IMR-90 (cell line): ENCODE measurements at regions not wholly inside any gene's neighbourhood (a gene's known extent, or its start where the extent isn't known, plus 50 kb on each side); places are given as distances from the start of the nearest gene placed in this dataset.

ENCODE experiments used
- ATAC-seq: fragments of 200-7000 bp; cut with Tn5 transposase; 2 replicates; pipeline ENCODE4 v1.9.1; 2020; ENCODE audit warnings: low read depth, mild to moderate bottlenecking, moderate library complexity
- BruUV-seq: library from RNA; stranded (reverse); fragments of 400-500 nt; replicated peaks from 2 replicates; lab custom pipeline; 2021; lab: Mats Ljungman, UMichigan
- CTCF ChIA-PET: fragments of 300-600 bp; formaldehyde crosslinking; extraction: SDS; loops from one replicate; lab custom pipeline; 2021; ENCODE audit warnings: antibody characterized with exemption; lab: Yijun Ruan, JAX
- POLR2A ChIA-PET: fragments of 300-600 bp; sonication (Branson Sonifier 250); formaldehyde crosslinking; loops from one replicate; lab custom pipeline; 2022; ENCODE audit warnings: antibody characterized with exemption; ENCODE audit not compliant: unreplicated experiment; lab: Charles Lee
- DNase-seq: peaks from one replicate; pipeline ENCODE4 v3.0.0; 2013
- H2AFZ ChIP-seq: replicated peaks from 2 replicates; pipeline ENCODE3; 2013; ENCODE audit warnings: low read length, mild to moderate bottlenecking; ENCODE audit not compliant: poor library complexity
- H2AK5ac ChIP-seq: 2 replicates; pipeline ENCODE4 v1.6.1; 2013; ENCODE audit warnings: low read depth, low read length, inconsistent platforms
- H2AK9ac ChIP-seq: replicated peaks from 2 replicates; pipeline ENCODE3; 2013; ENCODE audit warnings: mild to moderate bottlenecking, low read depth, low read length, moderate library complexity; ENCODE audit not compliant: poor library complexity
- H2BK120ac ChIP-seq: 2 replicates; pipeline ENCODE4 v1.6.1; 2013; ENCODE audit warnings: low read depth, low read length, inconsistent platforms
- H2BK15ac ChIP-seq: 3 replicates; pipeline ENCODE4 v1.6.1; 2013; ENCODE audit warnings: low read depth, low read length, inconsistent platforms
- H2BK20ac ChIP-seq: 2 replicates; pipeline ENCODE4 v1.6.1; 2013; ENCODE audit warnings: low read depth, mild to moderate bottlenecking, inconsistent platforms, low read length, moderate library complexity
- H2BK5ac ChIP-seq: 2 replicates; pipeline ENCODE4 v1.6.1; 2013; ENCODE audit warnings: mild to moderate bottlenecking, low read depth, low read length, inconsistent platforms; ENCODE audit not compliant: poor library complexity, severe bottlenecking
- H3K14ac ChIP-seq: replicated peaks from 2 replicates; pipeline ENCODE4 v1.6.1; 2013; ENCODE audit warnings: low read depth, low read length, inconsistent platforms
- H3K18ac ChIP-seq: 2 replicates; pipeline ENCODE4 v1.6.1; 2013; ENCODE audit warnings: low read depth, low read length, control low read depth
- H3K23ac ChIP-seq: 2 replicates; pipeline ENCODE4 v1.6.1; 2013; ENCODE audit warnings: low read depth, low read length, inconsistent platforms
- H3K27ac ChIP-seq: 2 replicates; pipeline ENCODE4 v1.5.1; 2013; ENCODE audit warnings: mild to moderate bottlenecking, control low read depth, low read length; ENCODE audit not compliant: insufficient read depth
- H3K27me3 ChIP-seq: 2 replicates; pipeline ENCODE4 v1.6.1; 2013; ENCODE audit warnings: low read length; ENCODE audit not compliant: control insufficient read depth, insufficient read depth
- H3K36me3 ChIP-seq: 2 replicates; pipeline ENCODE4 v1.6.1; 2013; ENCODE audit warnings: low read length, mixed read lengths; ENCODE audit not compliant: control insufficient read depth, insufficient read depth
- H3K4ac ChIP-seq: 2 replicates; pipeline ENCODE4 v1.6.1; 2013; ENCODE audit warnings: low read depth, low read length, inconsistent platforms
- H3K4me1 ChIP-seq: 2 replicates; pipeline ENCODE4 v1.6.1; 2013; ENCODE audit warnings: low read length, mixed read lengths; ENCODE audit not compliant: control insufficient read depth, insufficient read depth
- H3K4me2 ChIP-seq: 2 replicates; pipeline ENCODE4 v1.6.1; 2013; ENCODE audit warnings: low read depth, mild to moderate bottlenecking, control low read depth, low read length, moderate library complexity
- H3K4me3 ChIP-seq: 2 replicates; pipeline ENCODE4 v1.5.1; 2013; ENCODE audit warnings: low read depth, mild to moderate bottlenecking, control low read depth, low read length, moderate library complexity; ENCODE audit not compliant: insufficient read depth
- H3K56ac ChIP-seq: 2 replicates; pipeline ENCODE4 v1.6.1; 2013; ENCODE audit warnings: low read length, inconsistent platforms; ENCODE audit not compliant: insufficient read depth; ENCODE audit errors: extremely low read depth
- H3K79me1 ChIP-seq, 2 experiments: 2 replicates each; pipeline ENCODE4 v1.6.1; 2013; ENCODE audit warnings: low read length in 2 of 2, inconsistent platforms in 1 of 2, low read depth in 1 of 2
- H3K9ac ChIP-seq: 2 replicates; pipeline ENCODE4 v1.6.1; 2013; ENCODE audit warnings: low read depth, low read length, control low read depth
- H3K9me1 ChIP-seq: 2 replicates; pipeline ENCODE4 v1.6.1; 2013; ENCODE audit warnings: low read length, inconsistent platforms; ENCODE audit not compliant: insufficient read depth
- H3K9me3 ChIP-seq: 2 replicates; pipeline ENCODE4 v1.6.1; 2013; ENCODE audit warnings: low read length; ENCODE audit not compliant: control insufficient read depth, insufficient read depth
- H4K20me1 ChIP-seq: 2 replicates; pipeline ENCODE4 v1.6.1; 2013; ENCODE audit warnings: low read length, inconsistent platforms; ENCODE audit not compliant: insufficient read depth
- H4K5ac ChIP-seq: 2 replicates; pipeline ENCODE4 v1.6.1; 2013; ENCODE audit warnings: mild to moderate bottlenecking, low read depth, low read length, control low read depth
- H4K8ac ChIP-seq, 2 experiments: 2 replicates each; pipeline ENCODE4 v1.6.1; 2013; ENCODE audit warnings: low read depth in 2 of 2, low read length in 2 of 2, control low read depth in 1 of 2, inconsistent platforms in 1 of 2
- H4K91ac ChIP-seq: 2 replicates; pipeline ENCODE4 v1.6.1; 2013; ENCODE audit warnings: low read depth, low read length, inconsistent platforms; ENCODE audit not compliant: insufficient read depth
- CHD1 ChIP-seq: IDR thresholded peaks from 2 replicates; pipeline ENCODE4 v1.6.1; 2012; ENCODE audit warnings: low read depth, low read length, improper control_type of control experiment
- FOS ChIP-seq: fragments of 150-350 bp; IDR thresholded peaks from 2 replicates; pipeline ENCODE4 v1.6.1; 2016; ENCODE audit warnings: low read depth, low read length
- MAFK ChIP-seq: IDR thresholded peaks from 2 replicates; pipeline ENCODE4 v1.6.1; 2012; ENCODE audit warnings: low read depth, low read length, improper control_type of control experiment
- MAZ ChIP-seq: IDR thresholded peaks from 2 replicates; pipeline ENCODE4 v1.6.1; 2012; ENCODE audit warnings: low read depth, mild to moderate bottlenecking, low read length, improper control_type of control experiment, moderate library complexity, borderline replicate concordance
- RAD21 ChIP-seq: IDR thresholded peaks from 2 replicates; pipeline ENCODE4 v1.6.1; 2012; ENCODE audit warnings: low read length, improper control_type of control experiment
- RCOR1 ChIP-seq: IDR thresholded peaks from 2 replicates; pipeline ENCODE4 v1.6.1; 2012; ENCODE audit warnings: mild to moderate bottlenecking, low read length, improper control_type of control experiment; ENCODE audit not compliant: insufficient replicate concordance
- RFX5 ChIP-seq: IDR thresholded peaks from 2 replicates; pipeline ENCODE4 v1.8.0; 2012; ENCODE audit warnings: low read depth, mild to moderate bottlenecking, low read length, moderate library complexity
- SMC3 ChIP-seq: fragments of 150-350 bp; IDR thresholded peaks from 2 replicates; pipeline ENCODE4 v1.6.1; 2016; ENCODE audit warnings: low read depth, mild to moderate bottlenecking, antibody characterized with exemption, low read length, moderate library complexity
- WGBS, 2 experiments: methylation state at CpG; one replicate each; pipeline versions ENCODE4 v1.1.5 to v1.1.7; 2013; ENCODE audit warnings: missing lambda C conversion rate in 2 of 2; ENCODE audit not compliant: insufficient read length in 1 of 2; ENCODE audit errors: extremely low coverage in 2 of 2; 5-methylcytosine and 5-hydroxymethylcytosine counted together
- dilution Hi-C: fragments of 300-500 bp; cut with HindIII; formaldehyde crosslinking; loops from one replicate; pipeline ENCODE4 v1.14.3; 2018; ENCODE audit warnings: low sequenced_read_pairs; ENCODE audit not compliant: unreplicated experiment
- in situ Hi-C: fragments of 300-500 bp; cut with MboI; formaldehyde crosslinking; loops from 3 replicates; pipeline ENCODE4 v1.14.3; 2019; ENCODE audit warnings: low sequenced_read_pairs, inconsistent platforms, mixed read lengths
- intact Hi-C: fragments of 100-400 bp; cut with micrococcal nuclease; formaldehyde crosslinking; loops from 2 replicates; pipeline ENCODE4 v1.10.0; 2022
- TF ChIP-seq, protein P1 (sequence below): fragments of 150-350 bp; IDR thresholded peaks from 2 replicates; pipeline ENCODE4 v1.6.1; 2016; ENCODE audit warnings: low read depth, mild to moderate bottlenecking, low read length, moderate library complexity, borderline replicate concordance

DNA sequence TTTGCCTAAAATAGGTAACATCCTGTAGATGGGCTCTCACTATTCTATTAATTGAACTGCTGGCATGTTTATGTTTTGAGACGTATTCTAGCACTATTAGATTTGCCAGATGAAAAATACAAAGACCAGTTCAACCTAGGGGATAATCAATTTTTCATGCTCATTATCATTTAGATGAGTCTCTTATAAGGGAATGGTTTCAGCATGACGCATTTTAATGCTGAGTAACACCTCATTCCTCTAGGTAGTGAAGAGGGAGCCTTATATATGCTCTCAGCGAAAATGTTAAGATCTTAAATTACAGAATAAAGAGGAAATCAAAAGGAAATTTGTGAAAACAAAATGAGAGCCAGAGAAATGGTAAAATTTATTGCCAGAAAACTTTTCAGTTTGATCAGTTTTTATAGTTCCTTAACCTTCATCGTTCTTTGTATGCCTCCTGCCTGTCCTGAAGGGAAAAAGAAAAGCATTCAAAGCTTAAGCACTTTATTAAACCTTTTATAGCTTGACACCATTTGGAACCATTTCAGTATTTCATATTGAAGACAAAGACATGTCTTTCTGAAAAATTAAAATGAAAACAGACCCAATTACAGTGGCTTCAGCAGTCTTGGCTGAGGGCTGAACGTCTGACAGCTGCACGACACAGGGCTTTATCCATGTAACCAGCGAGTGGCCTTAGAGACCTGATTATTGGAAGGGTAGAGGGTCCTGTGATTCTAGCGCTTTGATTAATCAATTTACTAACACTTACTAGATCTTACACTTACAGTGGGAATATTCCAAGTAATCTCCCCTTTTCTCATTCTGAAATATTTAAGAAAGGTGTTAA, 112.8 kb downstream of the ADCYAP1 start:
- H3K56ac ChIP-seq = no peak overlapping the region
- no peaks in the 10 kb centered on the region for H3K36me3 ChIP-seq
- in situ Hi-C loops = no loop called here
- no peak overlapping the region for H2AK5ac ChIP-seq
- DNase-seq (no peak), ATAC-seq (no peak)
- no peak overlapping the region for H4K91ac ChIP-seq
- ChIA-PET POLR2A (no interaction called here), CTCF (no interaction called here)
- no peak overlapping the region for H2BK120ac ChIP-seq
- H3K4ac ChIP-seq = no peak overlapping the region
- H3K27ac ChIP-seq = no peak overlapping the region
- dilution Hi-C loops = no loop called here
- BruUV-seq = no TSS peak
- H3K23ac ChIP-seq = no peak overlapping the region
- H3K4me3 ChIP-seq = no peak overlapping the region
- H4K20me1 ChIP-seq = no peaks in the 10 kb centered on the region
- H3K14ac ChIP-seq = no peak overlapping the region
- H2BK15ac ChIP-seq = no peak overlapping the region
- no peak overlapping the region for H2AK9ac ChIP-seq
- no peaks in the 10 kb centered on the region for H3K9me1 ChIP-seq
- H4K5ac ChIP-seq = no peak overlapping the region
- no peaks in the 10 kb centered on the region for H3K79me1 ChIP-seq
- H3K18ac ChIP-seq = no peak overlapping the region
- intact Hi-C loops = no loop called here
- H3K27me3 ChIP-seq = no peaks in the 10 kb centered on the region
- H3K4me2 ChIP-seq = no peak overlapping the region
- H3K9me3 ChIP-seq = peaks cover 7% of the 10 kb centered on the region
- no peak overlapping the region for H4K8ac ChIP-seq
- no peak overlapping the region for H3K9ac ChIP-seq
- no peak overlapping the region for H2BK5ac ChIP-seq
- no peaks in the 10 kb centered on the region for H3K4me1 ChIP-seq
- TF ChIP-seq FOS (no peak), MAZ (no peak), RCOR1 (no peak), CHD1 (no peak), SMC3 (no peak), MAFK (no peak), RAD21 (no peak), RFX5 (no peak)
- TF ChIP-seq, protein P1, sequence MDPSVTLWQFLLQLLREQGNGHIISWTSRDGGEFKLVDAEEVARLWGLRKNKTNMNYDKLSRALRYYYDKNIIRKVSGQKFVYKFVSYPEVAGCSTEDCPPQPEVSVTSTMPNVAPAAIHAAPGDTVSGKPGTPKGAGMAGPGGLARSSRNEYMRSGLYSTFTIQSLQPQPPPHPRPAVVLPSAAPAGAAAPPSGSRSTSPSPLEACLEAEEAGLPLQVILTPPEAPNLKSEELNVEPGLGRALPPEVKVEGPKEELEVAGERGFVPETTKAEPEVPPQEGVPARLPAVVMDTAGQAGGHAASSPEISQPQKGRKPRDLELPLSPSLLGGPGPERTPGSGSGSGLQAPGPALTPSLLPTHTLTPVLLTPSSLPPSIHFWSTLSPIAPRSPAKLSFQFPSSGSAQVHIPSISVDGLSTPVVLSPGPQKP = no peak
- no peak overlapping the region for H2BK20ac ChIP-seq
- no CpG with 5 or more reads among the region's 8 CpGs for WGBS, 2 experiments
- no peak overlapping the region for H2AFZ ChIP-seq
